Body of pancreas (tissue), 4 donors: ENCODE measurements at regions not wholly inside any gene's neighbourhood (a gene's known extent, or its start where the extent isn't known, plus 50 kb on each side); places are given as distances from the start of the nearest gene placed in this dataset.

ENCODE experiments used
- ATAC-seq: fragments of 150-250 bp; one replicate; pipeline ENCODE4 v1.9.1; 2016
- DNase-seq, 4 donors: peaks; one replicate each; pipeline ENCODE4 v3.0.0-alpha.2; 2019
- H3K27ac ChIP-seq, 4 donors: fragments of 200-600 bp; sonication (generic); 1 replicate in 3 of 4; 2 replicates in 1 of 4; pipeline versions ENCODE4 v1.5.1 to v1.6.1; 2016 to 2019; ENCODE audit warnings: mild to moderate bottlenecking in 1 of 4, mixed read lengths in 1 of 4, moderate library complexity in 1 of 4
- H3K27me3 ChIP-seq, 2 donors: fragments of 200-600 bp; sonication (generic); one replicate each; pipeline ENCODE4 v1.6.0; 2016; ENCODE audit warnings: mild to moderate bottlenecking in 1 of 2
- H3K36me3 ChIP-seq, 2 donors: fragments of 200-600 bp; sonication (generic); replicated peaks in 1 of 2; 2 replicates each; pipeline ENCODE4 v1.5.1; 2016; ENCODE audit warnings: low read depth in 2 of 2; ENCODE audit not compliant: insufficient read depth in 1 of 2
- H3K4me1 ChIP-seq: fragments of 200-600 bp; sonication (generic); one replicate; pipeline ENCODE4 v1.6.0; 2016
- H3K4me3 ChIP-seq, 2 donors: fragments of 200-600 bp; sonication (generic); 1 replicate in 1 of 2; 2 replicates in 1 of 2; pipeline ENCODE4 v1.5.1; 2016 to 2019
- H3K9me3 ChIP-seq, 3 donors: fragments of 200-600 bp; sonication (generic); 1 replicate in 2 of 3; 2 replicates in 1 of 3; pipeline ENCODE4 v1.5.1; 2016
- POLR2A ChIP-seq, 3 donors: fragments of 450-650 bp; IDR thresholded peaks; one replicate each; pipeline ENCODE4 v1.6.1; 2016; ENCODE audit warnings: antibody characterized with exemption in 3 of 3, mild to moderate bottlenecking in 2 of 3
- WGBS, 2 donors: methylation state at CpG; one replicate each; pipeline ENCODE4 v1.1.5; 2017; 5-methylcytosine and 5-hydroxymethylcytosine counted together
- intact Hi-C: fragments of 100-400 bp; cut with DNase I; formaldehyde crosslinking; loops from one replicate; pipeline ENCODE4 v1.15.1; 2023
- TF ChIP-seq, protein P1 (sequence below), 7 experiments: fragments of 450-650 bp in 4 of 7; fragments of 200-600 bp in 3 of 7; sonication (generic) in 3 of 7; IDR thresholded peaks; one replicate each; pipeline ENCODE4 v1.5.1; 2016 to 2019; ENCODE audit warnings: antibody characterized with exemption in 7 of 7

DNA sequence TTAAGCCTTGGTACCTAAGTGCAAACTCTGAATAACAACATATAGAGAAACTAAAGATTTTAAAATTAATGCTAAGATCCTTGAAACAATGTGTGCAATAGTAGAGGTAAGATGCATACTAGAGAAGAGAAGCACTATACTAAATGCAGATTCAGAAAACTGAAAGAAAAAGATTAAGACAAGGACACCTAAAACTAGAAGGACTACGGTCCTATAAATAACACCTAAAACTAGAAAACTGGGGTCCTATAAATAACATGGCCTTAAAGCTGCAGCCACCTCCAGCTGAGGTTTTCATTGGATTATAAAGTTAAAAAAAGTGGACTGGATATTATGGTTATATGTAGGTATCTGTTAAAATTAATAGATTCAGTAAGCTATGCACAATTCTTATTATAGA is 320.9 kb downstream of the IPMK start:
- H3K4me3 ChIP-seq, result no peak overlapping the region
- no peaks in the 10 kb centered on the region for H3K27me3 ChIP-seq
- 78 to 85% methylated on average over 1 of the region's 1 CpG for WGBS, 2 donors
- H3K27ac ChIP-seq, result no peak overlapping the region
- no peaks in the 10 kb centered on the region for H3K9me3 ChIP-seq
- H3K4me1 ChIP-seq, result peaks cover 4% of the 10 kb centered on the region
- intact Hi-C loops, result no loop called here
- ATAC-seq (no peak), DNase-seq (no peak)
- TF ChIP-seq, protein P1, sequence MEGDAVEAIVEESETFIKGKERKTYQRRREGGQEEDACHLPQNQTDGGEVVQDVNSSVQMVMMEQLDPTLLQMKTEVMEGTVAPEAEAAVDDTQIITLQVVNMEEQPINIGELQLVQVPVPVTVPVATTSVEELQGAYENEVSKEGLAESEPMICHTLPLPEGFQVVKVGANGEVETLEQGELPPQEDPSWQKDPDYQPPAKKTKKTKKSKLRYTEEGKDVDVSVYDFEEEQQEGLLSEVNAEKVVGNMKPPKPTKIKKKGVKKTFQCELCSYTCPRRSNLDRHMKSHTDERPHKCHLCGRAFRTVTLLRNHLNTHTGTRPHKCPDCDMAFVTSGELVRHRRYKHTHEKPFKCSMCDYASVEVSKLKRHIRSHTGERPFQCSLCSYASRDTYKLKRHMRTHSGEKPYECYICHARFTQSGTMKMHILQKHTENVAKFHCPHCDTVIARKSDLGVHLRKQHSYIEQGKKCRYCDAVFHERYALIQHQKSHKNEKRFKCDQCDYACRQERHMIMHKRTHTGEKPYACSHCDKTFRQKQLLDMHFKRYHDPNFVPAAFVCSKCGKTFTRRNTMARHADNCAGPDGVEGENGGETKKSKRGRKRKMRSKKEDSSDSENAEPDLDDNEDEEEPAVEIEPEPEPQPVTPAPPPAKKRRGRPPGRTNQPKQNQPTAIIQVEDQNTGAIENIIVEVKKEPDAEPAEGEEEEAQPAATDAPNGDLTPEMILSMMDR (IDR thresholded peaks at IDR 0.05), result no peak
- no peak for TF ChIP-seq POLR2A (IDR thresholded peaks at IDR 0.05)
- no peaks in the 10 kb centered on the region for H3K36me3 ChIP-seq

DNA sequence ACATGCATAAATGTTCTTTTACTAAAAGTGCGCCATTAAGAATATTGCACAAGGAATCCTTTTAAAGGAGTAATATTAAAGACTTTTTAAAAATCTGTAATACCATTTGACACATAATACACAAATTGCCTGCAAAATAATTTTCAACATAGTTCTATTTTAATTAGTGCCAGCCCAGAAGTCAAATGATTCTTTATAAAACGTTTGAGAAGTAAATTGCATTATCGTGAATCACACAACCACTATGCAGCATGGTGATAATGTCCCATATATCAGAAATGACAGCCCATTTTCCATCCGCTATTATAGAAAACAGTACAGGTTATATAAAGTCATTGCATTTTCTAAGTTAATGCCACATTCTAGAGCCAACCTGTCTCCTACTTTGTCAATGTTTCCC is 324.0 kb downstream of the IPMK start:
- Histone ChIP-seq H3K36me3 (no peaks in the 10 kb centered on the region), H3K27me3 (no peaks in the 10 kb centered on the region), H3K9me3 (no peaks in the 10 kb centered on the region), H3K27ac (no peak overlapping the region), H3K4me3 (no peak overlapping the region), H3K4me1 (no peaks in the 10 kb centered on the region)
- intact Hi-C loops, result no loop called here
- no peak for DNase-seq
- no peak for TF ChIP-seq POLR2A (IDR thresholded peaks at IDR 0.05)
- TF ChIP-seq, protein P1 (IDR thresholded peaks at IDR 0.05), result no peak
- WGBS, 2 donors, result 73 to 81% methylated on average over 4 of the region's 4 CpGs
- ATAC-seq, result no peak

DNA sequence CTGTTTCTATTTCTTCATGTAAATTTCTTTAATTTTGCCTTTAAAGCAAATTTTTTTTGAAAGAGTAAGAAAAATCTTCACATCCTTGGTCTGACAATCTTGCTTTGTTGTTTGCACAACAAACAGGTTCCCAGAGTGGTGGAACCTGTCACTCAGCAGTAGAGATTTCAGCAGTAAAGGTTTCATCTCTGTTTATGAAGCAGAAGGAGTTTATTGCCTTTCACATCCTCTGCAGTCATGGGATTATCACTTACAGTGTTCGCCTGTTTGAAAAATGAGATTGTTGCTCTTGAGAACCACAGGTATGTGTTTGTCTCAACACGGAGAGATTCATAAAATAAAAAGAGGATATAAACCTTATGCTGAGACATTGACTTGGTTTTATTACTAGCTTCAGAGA is 342.6 kb downstream of the IPMK start:
- 39 to 40% methylated on average over 2 of the region's 2 CpGs for WGBS, 2 donors
- H3K27me3 ChIP-seq, result no peaks in the 10 kb centered on the region
- DNase-seq, result no peak
- no peaks in the 10 kb centered on the region for H3K36me3 ChIP-seq
- no peaks in the 10 kb centered on the region for H3K4me1 ChIP-seq
- no peak overlapping the region for H3K4me3 ChIP-seq
- intact Hi-C loops, result no loop called here
- no peak for ATAC-seq
- no peaks in the 10 kb centered on the region for H3K9me3 ChIP-seq
- no peak overlapping the region for H3K27ac ChIP-seq
- TF ChIP-seq, protein P1 (IDR thresholded peaks at IDR 0.05), result no peak
- TF ChIP-seq POLR2A (IDR thresholded peaks at IDR 0.05), result no peak

DNA sequence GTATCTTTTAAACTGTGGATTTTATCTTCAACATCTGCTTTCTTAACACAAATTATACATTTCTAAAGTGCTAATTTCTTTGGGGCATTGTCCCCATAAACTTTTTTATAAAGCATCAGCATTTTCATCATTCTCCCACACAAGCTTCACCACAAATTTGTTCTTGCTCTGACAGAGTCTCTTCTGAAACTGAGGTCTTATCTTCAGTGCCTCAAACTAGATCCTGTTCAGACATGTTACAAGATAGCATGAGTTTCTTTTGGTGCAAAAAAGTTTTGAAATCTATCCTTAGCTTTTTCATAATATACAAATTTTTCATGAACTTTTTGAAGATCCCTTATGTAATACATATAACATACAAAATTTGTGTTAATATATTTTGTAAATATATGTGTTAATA is 346.6 kb downstream of the IPMK start:
- ATAC-seq (no peak), DNase-seq (no peak)
- TF ChIP-seq, protein P1 (IDR thresholded peaks at IDR 0.05), result no peak
- no peak for TF ChIP-seq POLR2A (IDR thresholded peaks at IDR 0.05)
- H3K27ac ChIP-seq, result no peak overlapping the region
- H3K9me3 ChIP-seq, result no peaks in the 10 kb centered on the region
- no peaks in the 10 kb centered on the region for H3K4me1 ChIP-seq
- intact Hi-C loops, result no loop called here
- H3K4me3 ChIP-seq, result no peak overlapping the region
- no peaks in the 10 kb centered on the region for H3K36me3 ChIP-seq
- no peaks in the 10 kb centered on the region for H3K27me3 ChIP-seq

DNA sequence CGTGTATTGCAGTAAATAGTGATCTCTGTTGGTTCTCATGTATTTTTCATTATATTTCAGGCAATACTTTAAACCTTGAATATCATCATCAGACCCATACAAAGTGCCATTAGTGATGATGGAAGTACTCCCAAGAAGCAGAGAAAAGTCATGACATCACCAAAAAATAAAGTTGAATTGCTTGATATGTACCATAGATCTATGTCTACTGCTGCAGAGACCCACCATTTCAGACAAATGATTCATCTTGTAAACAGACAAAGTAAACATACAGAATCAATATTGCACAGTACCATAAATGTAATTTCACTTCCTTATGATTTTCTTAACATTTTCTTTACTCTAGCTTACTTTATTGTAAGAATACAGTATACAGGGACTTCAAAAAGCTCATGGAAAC is 347.8 kb downstream of the IPMK start:
- Histone ChIP-seq H3K27me3 (no peaks in the 10 kb centered on the region), H3K4me1 (no peaks in the 10 kb centered on the region), H3K9me3 (no peaks in the 10 kb centered on the region), H3K36me3 (no peaks in the 10 kb centered on the region), H3K4me3 (no peak overlapping the region), H3K27ac (no peak overlapping the region)
- TF ChIP-seq, protein P1 (IDR thresholded peaks at IDR 0.05), result no peak
- TF ChIP-seq POLR2A (IDR thresholded peaks at IDR 0.05), result no peak
- intact Hi-C loops, result no loop called here
- no peak for DNase-seq
- ATAC-seq, result no peak
- WGBS, 2 donors, result 50 to 76% methylated on average over 1 of the region's 1 CpG
